M059J (cell line): ENCODE measurements at regions not wholly inside any gene's neighbourhood (a gene's known extent, or its start where the extent isn't known, plus 50 kb on each side); places are given as distances from the start of the nearest gene placed in this dataset.

ENCODE experiments used
- DNase-seq: peaks from one replicate; pipeline ENCODE4 v3.0.0-alpha.2; 2012; ENCODE audit warnings: low read depth

DNA sequence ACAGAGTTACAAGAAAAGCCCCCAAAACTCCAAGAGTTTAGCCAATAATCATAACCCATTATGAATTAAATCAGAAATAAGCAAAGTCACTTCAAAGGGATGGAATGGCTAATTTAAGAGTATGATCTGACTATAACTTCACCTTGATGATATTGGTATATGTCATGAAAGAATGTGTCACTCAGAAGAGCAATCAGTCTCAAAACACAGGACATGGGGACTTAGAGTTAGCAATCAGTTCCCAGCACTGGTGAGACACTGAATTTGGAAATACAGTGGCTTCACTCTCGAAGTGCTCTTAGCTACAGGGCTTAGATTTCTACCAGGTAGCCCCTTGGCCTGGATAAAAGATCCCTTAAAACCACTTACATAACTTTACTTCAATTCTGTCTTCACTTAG lies 65.7 kb upstream of the EXOC1L start:
- no peak for DNase-seq

- DNase-seq, result peak; percentile 68
Observed at GRCh38 chr4:55754754-55755350, 64.7 kb upstream of the EXOC1L start.

GRCh38 chr4:55756208-55756607 lies 63.4 kb upstream of the EXOC1L start:
- DNase-seq, result no peak

GRCh38 chr4:55757356-55757952 lies 62.1 kb upstream of the EXOC1L start:
- no peak for DNase-seq

DNA sequence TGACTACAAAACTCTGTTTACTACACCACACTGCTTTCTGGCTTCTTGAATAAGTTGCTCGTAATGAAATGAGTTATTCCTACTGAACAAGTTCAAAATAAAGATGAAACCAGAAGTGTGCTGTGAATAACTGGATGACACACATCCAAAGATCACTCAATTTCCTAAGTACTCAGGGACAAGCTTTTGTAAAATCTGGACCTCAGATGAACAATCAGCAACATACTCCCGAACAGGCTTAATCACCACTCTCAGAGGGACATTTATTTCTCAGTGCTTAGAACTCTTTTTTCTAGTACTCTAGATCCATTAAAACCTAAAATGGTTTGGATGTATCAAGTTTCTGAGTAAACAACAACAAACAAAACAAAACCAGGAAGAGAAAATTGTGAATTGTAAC lies 61.5 kb upstream of the EXOC1L start:
- peak; percentile 20 for DNase-seq

GRCh38 chr4:55758570-55758969 lies 61.0 kb upstream of the EXOC1L start:
- peak; percentile 59 for DNase-seq

- DNase-seq, result peak; percentile 6
Observed at GRCh38 chr4:55762819-55763218, 56.8 kb upstream of the EXOC1L start.

DNA sequence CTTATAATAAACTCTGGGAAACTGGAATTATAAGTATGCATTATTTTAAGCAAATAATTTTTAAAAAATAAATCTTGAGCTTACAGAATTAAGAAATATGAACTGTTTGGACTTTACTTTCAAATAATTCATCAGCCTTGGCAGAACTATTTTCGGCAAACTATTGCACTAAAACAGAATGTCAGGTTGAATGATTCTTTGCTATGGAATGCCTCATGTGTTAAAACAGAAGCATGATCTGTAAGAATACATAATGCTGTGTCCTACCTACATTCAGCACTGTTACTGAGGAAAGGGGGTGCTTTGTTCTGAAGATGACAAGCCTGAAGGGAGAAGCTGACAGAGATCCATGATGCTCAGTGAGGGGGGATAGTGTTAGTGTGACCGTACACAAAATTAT lies 55.6 kb upstream of the EXOC1L start:
- no peak for DNase-seq

- DNase-seq, result no peak
Observed at GRCh38 chr4:55765070-55765469, 54.5 kb upstream of the EXOC1L start.

DNA sequence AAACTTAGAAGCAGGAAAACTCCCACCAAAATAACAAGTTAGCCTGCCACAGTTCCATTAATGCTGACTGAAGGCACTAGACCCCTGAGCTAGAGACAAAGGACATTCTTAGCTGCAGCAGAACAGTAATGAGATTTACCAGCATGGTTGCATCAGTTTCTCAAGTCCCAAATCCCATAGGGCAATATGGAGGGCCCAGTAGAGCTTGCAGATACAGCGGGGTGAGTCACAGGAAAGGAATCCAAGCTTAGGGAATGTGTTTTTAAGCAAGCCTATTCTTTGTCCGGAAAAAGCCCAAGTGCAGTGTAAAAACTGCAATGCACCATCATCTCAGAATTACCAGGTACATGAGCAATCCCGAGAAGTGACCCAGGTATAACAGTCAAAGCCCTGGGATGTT lies 51.3 kb upstream of the EXOC1L start:
- peak; percentile 78 for DNase-seq
